ENCODE measurements at regions not wholly inside any gene's neighbourhood (a gene's known extent, or its start where the extent isn't known, plus 50 kb on each side); places are given as distances from the start of the nearest gene placed in this dataset.

- TF ChIP-seq, protein P1, sequence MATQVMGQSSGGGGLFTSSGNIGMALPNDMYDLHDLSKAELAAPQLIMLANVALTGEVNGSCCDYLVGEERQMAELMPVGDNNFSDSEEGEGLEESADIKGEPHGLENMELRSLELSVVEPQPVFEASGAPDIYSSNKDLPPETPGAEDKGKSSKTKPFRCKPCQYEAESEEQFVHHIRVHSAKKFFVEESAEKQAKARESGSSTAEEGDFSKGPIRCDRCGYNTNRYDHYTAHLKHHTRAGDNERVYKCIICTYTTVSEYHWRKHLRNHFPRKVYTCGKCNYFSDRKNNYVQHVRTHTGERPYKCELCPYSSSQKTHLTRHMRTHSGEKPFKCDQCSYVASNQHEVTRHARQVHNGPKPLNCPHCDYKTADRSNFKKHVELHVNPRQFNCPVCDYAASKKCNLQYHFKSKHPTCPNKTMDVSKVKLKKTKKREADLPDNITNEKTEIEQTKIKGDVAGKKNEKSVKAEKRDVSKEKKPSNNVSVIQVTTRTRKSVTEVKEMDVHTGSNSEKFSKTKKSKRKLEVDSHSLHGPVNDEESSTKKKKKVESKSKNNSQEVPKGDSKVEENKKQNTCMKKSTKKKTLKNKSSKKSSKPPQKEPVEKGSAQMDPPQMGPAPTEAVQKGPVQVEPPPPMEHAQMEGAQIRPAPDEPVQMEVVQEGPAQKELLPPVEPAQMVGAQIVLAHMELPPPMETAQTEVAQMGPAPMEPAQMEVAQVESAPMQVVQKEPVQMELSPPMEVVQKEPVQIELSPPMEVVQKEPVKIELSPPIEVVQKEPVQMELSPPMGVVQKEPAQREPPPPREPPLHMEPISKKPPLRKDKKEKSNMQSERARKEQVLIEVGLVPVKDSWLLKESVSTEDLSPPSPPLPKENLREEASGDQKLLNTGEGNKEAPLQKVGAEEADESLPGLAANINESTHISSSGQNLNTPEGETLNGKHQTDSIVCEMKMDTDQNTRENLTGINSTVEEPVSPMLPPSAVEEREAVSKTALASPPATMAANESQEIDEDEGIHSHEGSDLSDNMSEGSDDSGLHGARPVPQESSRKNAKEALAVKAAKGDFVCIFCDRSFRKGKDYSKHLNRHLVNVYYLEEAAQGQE (IDR thresholded peaks at IDR 0.05; ENCODE audit: insufficient read depth in 1 of 2, low read depth in 2 of 2, low read length in 2 of 2) = no peak
- TF ChIP-seq FOXP2 (optimal IDR thresholded peaks at IDR 0.05; ENCODE audit: borderline replicate concordance, extremely low read depth, extremely low read length, insufficient read depth) (no peak), SIN3A (IDR thresholded peaks at IDR 0.05; ENCODE audit: borderline replicate concordance, insufficient read depth, low read length) (no peak), TAF1 (IDR thresholded peaks at IDR 0.05; ENCODE audit: borderline replicate concordance, insufficient read depth, low read length) (no peak), POLR2AphosphoS5 (IDR thresholded peaks at IDR 0.05; ENCODE audit: low read depth, low read length) (no peak)
Measured at GRCh38 chr18:24776019-24776418, 315.6 kb downstream of the HRH4 start.
